ENCODE measurements at regions not wholly inside any gene's neighbourhood (a gene's known extent, or its start where the extent isn't known, plus 50 kb on each side); places are given as distances from the start of the nearest gene placed in this dataset.

DNA sequence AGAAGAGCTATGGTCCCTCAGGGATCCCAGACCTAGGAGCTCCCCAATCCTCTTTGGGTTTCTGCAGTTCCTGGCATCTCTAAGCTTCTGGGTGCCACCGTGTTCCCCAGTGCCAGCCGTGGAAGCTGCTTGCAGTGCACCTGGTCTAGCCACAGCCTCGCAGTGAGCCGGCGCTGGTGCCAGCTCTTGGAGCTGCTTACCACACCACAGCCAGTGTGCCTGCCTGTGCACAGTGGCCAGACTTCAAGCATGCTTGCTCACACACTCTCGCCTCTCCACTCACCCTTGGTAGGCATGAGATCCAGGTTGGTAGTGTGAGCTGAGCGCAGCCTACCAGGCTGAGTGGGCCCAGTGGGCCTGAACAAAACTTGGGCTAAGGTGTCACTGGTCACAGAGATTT lies 971.9 kb downstream of the DCDC2C start:
- no peaks in the 10 kb centered on the region for H3K4me1 ChIP-seq
- TF ChIP-seq, protein P1, sequence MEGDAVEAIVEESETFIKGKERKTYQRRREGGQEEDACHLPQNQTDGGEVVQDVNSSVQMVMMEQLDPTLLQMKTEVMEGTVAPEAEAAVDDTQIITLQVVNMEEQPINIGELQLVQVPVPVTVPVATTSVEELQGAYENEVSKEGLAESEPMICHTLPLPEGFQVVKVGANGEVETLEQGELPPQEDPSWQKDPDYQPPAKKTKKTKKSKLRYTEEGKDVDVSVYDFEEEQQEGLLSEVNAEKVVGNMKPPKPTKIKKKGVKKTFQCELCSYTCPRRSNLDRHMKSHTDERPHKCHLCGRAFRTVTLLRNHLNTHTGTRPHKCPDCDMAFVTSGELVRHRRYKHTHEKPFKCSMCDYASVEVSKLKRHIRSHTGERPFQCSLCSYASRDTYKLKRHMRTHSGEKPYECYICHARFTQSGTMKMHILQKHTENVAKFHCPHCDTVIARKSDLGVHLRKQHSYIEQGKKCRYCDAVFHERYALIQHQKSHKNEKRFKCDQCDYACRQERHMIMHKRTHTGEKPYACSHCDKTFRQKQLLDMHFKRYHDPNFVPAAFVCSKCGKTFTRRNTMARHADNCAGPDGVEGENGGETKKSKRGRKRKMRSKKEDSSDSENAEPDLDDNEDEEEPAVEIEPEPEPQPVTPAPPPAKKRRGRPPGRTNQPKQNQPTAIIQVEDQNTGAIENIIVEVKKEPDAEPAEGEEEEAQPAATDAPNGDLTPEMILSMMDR (IDR thresholded peaks at IDR 0.05): no peak
- TF ChIP-seq EP300 (IDR thresholded peaks at IDR 0.05) (no peak), POLR2A (IDR thresholded peaks at IDR 0.05; ENCODE audit: low read depth) (no peak), POLR2AphosphoS5 (IDR thresholded peaks at IDR 0.05) (no peak)
- WGBS: 89% methylated on average over 7 of the region's 7 CpGs

DNA sequence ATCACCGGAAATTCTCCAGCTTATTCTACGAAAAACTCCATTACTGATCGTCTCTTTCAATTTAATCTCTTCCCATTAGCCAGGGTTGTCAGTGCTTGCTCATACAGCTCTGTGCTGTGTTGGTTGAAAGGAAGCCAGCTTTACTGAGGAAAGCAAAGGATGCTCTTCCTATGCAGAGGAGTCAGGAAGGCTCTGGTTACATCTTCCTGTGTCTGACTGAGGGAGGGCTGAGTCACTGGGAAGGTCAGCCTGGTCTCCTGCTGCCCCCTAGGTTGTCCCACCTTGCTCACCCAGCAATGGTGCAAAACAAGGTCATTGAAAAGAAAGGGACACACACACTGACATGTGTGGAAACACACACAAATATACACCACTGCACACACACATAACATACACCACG lies 975.6 kb downstream of the DCDC2C start:
- intact Hi-C loops (cut with DNase I): no loop called here
- TF ChIP-seq POLR2A (IDR thresholded peaks at IDR 0.05; ENCODE audit: low read depth) (no peak), EP300 (IDR thresholded peaks at IDR 0.05) (no peak), POLR2AphosphoS5 (IDR thresholded peaks at IDR 0.05) (no peak)
- TF ChIP-seq, protein P1 (IDR thresholded peaks at IDR 0.05): no peak
- H3K27me3 ChIP-seq: no peaks in the 10 kb centered on the region
- 78% methylated on average over 4 of the region's 4 CpGs for WGBS
- H3K9me3 ChIP-seq: no peaks in the 10 kb centered on the region
- H3K27ac ChIP-seq (replicated peaks in 1 of 4): no peak overlapping the region
- no peaks in the 10 kb centered on the region for H3K36me3 ChIP-seq
- DNase-seq (ENCODE audit: extremely low spot score): no peak
- no peaks in the 10 kb centered on the region for H3K4me1 ChIP-seq
- H3K4me3 ChIP-seq: no peak overlapping the region

More for the DNA sequence above, 971.9 kb downstream of the DCDC2C start:
- DNase-seq (ENCODE audit: extremely low spot score): no peak
- H3K27ac ChIP-seq (replicated peaks in 1 of 4): no peak overlapping the region
- no peaks in the 10 kb centered on the region for H3K9me3 ChIP-seq
- no peaks in the 10 kb centered on the region for H3K27me3 ChIP-seq
- intact Hi-C loops (cut with DNase I): no loop called here
- H3K4me3 ChIP-seq: no peak overlapping the region
- no peaks in the 10 kb centered on the region for H3K36me3 ChIP-seq

GRCh38 chr2:4679391-4679790 lies 976.0 kb downstream of the DCDC2C start:
- no peak for DNase-seq (ENCODE audit: extremely low spot score)
- Histone ChIP-seq H3K36me3 (no peaks in the 10 kb centered on the region), H3K27ac (replicated peaks in 1 of 4) (no peak overlapping the region), H3K27me3 (no peaks in the 10 kb centered on the region), H3K9me3 (no peaks in the 10 kb centered on the region), H3K4me3 (no peak overlapping the region), H3K4me1 (no peaks in the 10 kb centered on the region)
- no peak for TF ChIP-seq POLR2AphosphoS5 (IDR thresholded peaks at IDR 0.05)
- TF ChIP-seq, protein P1 (IDR thresholded peaks at IDR 0.05): no peak
- no peak for TF ChIP-seq EP300 (IDR thresholded peaks at IDR 0.05)
- no peak for TF ChIP-seq POLR2A (IDR thresholded peaks at IDR 0.05; ENCODE audit: low read depth)
- intact Hi-C loops (cut with DNase I): no loop called here
- 97% methylated on average over 5 of the region's 5 CpGs for WGBS

DNA sequence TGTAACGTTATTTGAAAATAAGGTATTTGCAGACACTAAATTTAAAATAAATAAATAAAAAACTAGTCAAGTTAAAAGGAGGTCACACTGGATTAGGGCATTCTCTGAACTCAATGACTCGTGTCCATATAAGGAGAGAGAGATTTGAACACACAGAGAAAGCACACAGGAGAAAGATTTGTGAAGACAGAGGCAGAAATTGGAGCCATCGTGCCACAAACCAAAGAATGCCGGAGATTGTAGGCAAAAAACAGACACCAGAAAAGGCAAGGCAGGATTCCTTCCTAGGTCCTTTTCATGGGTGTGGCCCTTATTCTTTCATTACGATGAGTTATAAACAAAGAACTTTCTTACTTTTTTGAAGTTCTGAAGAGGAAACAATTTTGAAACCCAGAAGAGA lies 981.5 kb downstream of the DCDC2C start:
- H3K9me3 ChIP-seq: no peaks in the 10 kb centered on the region
- H3K27ac ChIP-seq (replicated peaks in 1 of 4): no peak overlapping the region
- WGBS: 62% methylated on average over 5 of the region's 5 CpGs
- intact Hi-C loops (cut with DNase I): no loop called here
- no peaks in the 10 kb centered on the region for H3K36me3 ChIP-seq
- TF ChIP-seq POLR2AphosphoS5 (IDR thresholded peaks at IDR 0.05): no peak
- TF ChIP-seq EP300 (IDR thresholded peaks at IDR 0.05): no peak
- TF ChIP-seq, protein P1 (IDR thresholded peaks at IDR 0.05): no peak
- TF ChIP-seq POLR2A (IDR thresholded peaks at IDR 0.05; ENCODE audit: low read depth): no peak
- DNase-seq (ENCODE audit: extremely low spot score): no peak
- no peaks in the 10 kb centered on the region for H3K27me3 ChIP-seq
- no peak overlapping the region for H3K4me3 ChIP-seq
- H3K4me1 ChIP-seq: no peaks in the 10 kb centered on the region

GRCh38 chr2:4690913-4691312 lies 987.5 kb downstream of the DCDC2C start:
- DNase-seq (ENCODE audit: extremely low spot score): no peak
- Histone ChIP-seq H3K9me3 (no peaks in the 10 kb centered on the region), H3K27me3 (no peaks in the 10 kb centered on the region), H3K36me3 (no peaks in the 10 kb centered on the region), H3K27ac (replicated peaks in 1 of 4) (no peak overlapping the region), H3K4me1 (no peaks in the 10 kb centered on the region), H3K4me3 (no peak overlapping the region)
- TF ChIP-seq, protein P1 (IDR thresholded peaks at IDR 0.05): no peak
- TF ChIP-seq POLR2AphosphoS5 (IDR thresholded peaks at IDR 0.05): no peak
- TF ChIP-seq POLR2A (IDR thresholded peaks at IDR 0.05; ENCODE audit: low read depth): no peak
- no peak for TF ChIP-seq EP300 (IDR thresholded peaks at IDR 0.05)
- intact Hi-C loops (cut with DNase I): no loop called here
- WGBS: 78% methylated on average over 2 of the region's 2 CpGs
